ENCODE measurements at regions not wholly inside any gene's neighbourhood (a gene's known extent, or its start where the extent isn't known, plus 50 kb on each side); places are given as distances from the start of the nearest gene placed in this dataset.

GRCh38 chr1:94332952-94333351, 85.2 kb upstream of the ABCD3 start:
- BruUV-seq (replicated peaks) = no TSS peak
- H3K4me3 ChIP-seq = no peak overlapping the region
- CTCF ChIA-PET = interaction anchor here (0.6 to 2.0 kb wide), 4 partner anchors 126 to 311 kb away, joined by 3 to 11 read pairs (median 7); no protein-coding TSS in a partner anchor

GRCh38 chr1:94332516-94332915, 85.7 kb upstream of the ABCD3 start:
- intact Hi-C loops (cut with micrococcal nuclease; ENCODE audit: unreplicated experiment) = no loop called here
- H3K27ac ChIP-seq = no peak overlapping the region; the same call in 1 of the 2 replicates
- H3K4me1 ChIP-seq (replicated peaks; ENCODE audit: insufficient read depth) = peaks cover 75% of the 10 kb centered on the region
- ChIA-PET CTCF (interaction anchor here (0.6 to 2.0 kb wide), 6 partner anchors 86 to 1214 kb away, joined by 3 to 11 read pairs (median 7); no protein-coding TSS in a partner anchor), POLR2A (ENCODE audit: unreplicated experiment) (interaction anchor here (0.6 to 0.7 kb wide), 3 partner anchors 73 to 218 kb away, joined by 3 read pairs; no protein-coding TSS in a partner anchor)
- DNase-seq = no peak
- peaks cover 23% of the 10 kb centered on the region for H3F3A ChIP-seq (ENCODE audit: insufficient read depth, low read depth)
- H3K4me2 ChIP-seq = no peak overlapping the region
- no peaks in the 10 kb centered on the region for H3K27me3 ChIP-seq (ENCODE audit: insufficient read depth, low read depth)
- H3K9me2 ChIP-seq (ENCODE audit: insufficient read depth) = 0 out of 2 replicates have a peak, but pooled peaks cover 6% of the 10 kb centered on the region
- no peak overlapping the region for H2AFZ ChIP-seq
- H3K36me3 ChIP-seq (ENCODE audit: low read depth) = no peaks in the 10 kb centered on the region
- peaks cover 38% of the 10 kb centered on the region for H3K79me2 ChIP-seq (ENCODE audit: low read depth)
- no peaks in the 10 kb centered on the region for H4K20me1 ChIP-seq (ENCODE audit: insufficient read depth)
- H3K9me3 ChIP-seq (ENCODE audit: insufficient read depth, low read depth) = no peaks in the 10 kb centered on the region
- no TSS peak for BruUV-seq (replicated peaks)
- no peak overlapping the region for H3K4me3 ChIP-seq
- TF ChIP-seq CTCF (conservative IDR thresholded peaks at IDR 0.05) = no peak
- TF ChIP-seq EZH2 (IDR thresholded peaks at IDR 0.05; ENCODE audit: low read depth) = no peak

More at GRCh38 chr1:94332952-94333351, 85.2 kb upstream of the ABCD3 start:
- H3K27ac ChIP-seq = no peak overlapping the region; the same call in 1 of the 2 replicates
- H2AFZ ChIP-seq = no peak overlapping the region
- H3K9me2 ChIP-seq (ENCODE audit: insufficient read depth) = 0 out of 2 replicates have a peak, but pooled peaks cover 6% of the 10 kb centered on the region
- TF ChIP-seq CTCF (conservative IDR thresholded peaks at IDR 0.05) (no peak), EZH2 (IDR thresholded peaks at IDR 0.05; ENCODE audit: low read depth) (no peak)
- intact Hi-C loops (cut with micrococcal nuclease; ENCODE audit: unreplicated experiment) = no loop called here
- peaks cover 74% of the 10 kb centered on the region for H3K4me1 ChIP-seq (replicated peaks; ENCODE audit: insufficient read depth)
- no peaks in the 10 kb centered on the region for H3K9me3 ChIP-seq (ENCODE audit: insufficient read depth, low read depth)
- DNase-seq = no peak
- H3K27me3 ChIP-seq (ENCODE audit: insufficient read depth, low read depth) = no peaks in the 10 kb centered on the region
- POLR2A ChIA-PET (ENCODE audit: unreplicated experiment) = interaction anchor here (0.7 kb wide), 2 partner anchors 74 to 152 kb away, joined by 3 read pairs; no protein-coding TSS in a partner anchor
- H3K79me2 ChIP-seq (ENCODE audit: low read depth) = peaks cover 34% of the 10 kb centered on the region
- no peaks in the 10 kb centered on the region for H3K36me3 ChIP-seq (ENCODE audit: low read depth)
- peaks cover 18% of the 10 kb centered on the region for H3F3A ChIP-seq (ENCODE audit: insufficient read depth, low read depth)
- H3K4me2 ChIP-seq = no peak overlapping the region
- no peaks in the 10 kb centered on the region for H4K20me1 ChIP-seq (ENCODE audit: insufficient read depth)

- Histone ChIP-seq H3K79me2 (ENCODE audit: low read depth) (peaks cover 45% of the 10 kb centered on the region), H3K27ac (no peak overlapping the region), H4K20me1 (ENCODE audit: insufficient read depth) (no peaks in the 10 kb centered on the region), H3K9me3 (ENCODE audit: insufficient read depth, low read depth) (no peaks in the 10 kb centered on the region), H3K4me1 (replicated peaks; ENCODE audit: insufficient read depth) (peaks cover 78% of the 10 kb centered on the region), H3F3A (ENCODE audit: insufficient read depth, low read depth) (peaks cover 44% of the 10 kb centered on the region), H3K4me2 (no peak overlapping the region), H3K4me3 (no peak overlapping the region), H3K36me3 (ENCODE audit: low read depth) (no peaks in the 10 kb centered on the region), H3K9me2 (ENCODE audit: insufficient read depth) (0 out of 2 replicates have a peak, but pooled peaks cover 6% of the 10 kb centered on the region), H3K27me3 (ENCODE audit: insufficient read depth, low read depth) (no peaks in the 10 kb centered on the region), H2AFZ (no peak overlapping the region)
- TF ChIP-seq CTCF (conservative IDR thresholded peaks at IDR 0.05) (peak; percentile 30; the same call in 1 of the 2 replicates), EZH2 (IDR thresholded peaks at IDR 0.05; ENCODE audit: low read depth) (no peak)
- DNase-seq = no peak
- intact Hi-C loops (cut with micrococcal nuclease; ENCODE audit: unreplicated experiment) = loop anchor here (5.0 kb wide), 2 partner anchors 213 to 228 kb away; no protein-coding TSS in a partner anchor
- ChIA-PET CTCF (interaction anchor here (0.7 to 1.1 kb wide), 2 partner anchors 30 to 285 kb away, joined by 3 read pairs; no protein-coding TSS in a partner anchor), POLR2A (ENCODE audit: unreplicated experiment) (interaction anchor here (0.6 to 0.9 kb wide), 3 partner anchors 59 to 93 kb away, joined by 3 to 6 read pairs (median 6); partner anchors contain the start of gene ARHGAP29)
- BruUV-seq (replicated peaks) = no TSS peak
Measured at GRCh38 chr1:94329986-94330385, 88.2 kb upstream of the ABCD3 start.

Data from PC-9 (cell line).